Vagina (tissue), 2 donors: ENCODE measurements at regions not wholly inside any gene's neighbourhood (a gene's known extent, or its start where the extent isn't known, plus 50 kb on each side); places are given as distances from the start of the nearest gene placed in this dataset.

Source experiments
- CTCF ChIP-seq, 3 experiments: fragments of 450-650 bp in 2 of 3; fragments of 200-600 bp in 1 of 3; sonication (generic) in 1 of 3; IDR thresholded peaks; one replicate each; pipeline ENCODE4 v1.5.1; 2017 to 2019; ENCODE audit warnings: antibody characterized with exemption in 3 of 3, mild to moderate bottlenecking in 2 of 3, moderate library complexity in 2 of 3
- POLR2A ChIP-seq, 2 donors: fragments of 450-650 bp; IDR thresholded peaks; one replicate each; pipeline ENCODE4 v1.6.1; 2017; ENCODE audit warnings: antibody characterized with exemption in 2 of 2, mild to moderate bottlenecking in 2 of 2, moderate library complexity in 2 of 2
- POLR2AphosphoS5 ChIP-seq, 2 donors: sonication (generic); formaldehyde crosslinking; IDR thresholded peaks; one replicate each; pipeline ENCODE4 v1.9.0; 2017; ENCODE audit warnings: antibody characterized with exemption in 2 of 2, mild to moderate bottlenecking in 2 of 2, low read depth in 1 of 2; ENCODE audit not compliant: insufficient read depth in 1 of 2

GRCh38 chr3:46143951-46144473 is 64.1 kb downstream of the CCR1 start:
- TF ChIP-seq CTCF (IDR thresholded peaks at IDR 0.05) (no peak), POLR2A (IDR thresholded peaks at IDR 0.05) (no peak), POLR2AphosphoS5 (IDR thresholded peaks at IDR 0.05; ENCODE audit: insufficient read depth in 1 of 2, low read depth in 1 of 2) (no peak)
